Central memory CD4-positive, alpha-beta T cell (primary cell): ENCODE measurements at regions not wholly inside any gene's neighbourhood (a gene's known extent, or its start where the extent isn't known, plus 50 kb on each side); places are given as distances from the start of the nearest gene placed in this dataset.
"Not testable (repeated sequence)": the region's sequence is repeated elsewhere in the genome, so short reads cannot be mapped to it uniquely, and the experiment has no call there.

Source experiments
- DNase-seq: peaks from one replicate; pipeline ENCODE4 v3.0.0; 2022

GRCh38 chr12:124705545-124706138 is 138.2 kb upstream of the NCOR2 start:
- no peak for DNase-seq

DNA sequence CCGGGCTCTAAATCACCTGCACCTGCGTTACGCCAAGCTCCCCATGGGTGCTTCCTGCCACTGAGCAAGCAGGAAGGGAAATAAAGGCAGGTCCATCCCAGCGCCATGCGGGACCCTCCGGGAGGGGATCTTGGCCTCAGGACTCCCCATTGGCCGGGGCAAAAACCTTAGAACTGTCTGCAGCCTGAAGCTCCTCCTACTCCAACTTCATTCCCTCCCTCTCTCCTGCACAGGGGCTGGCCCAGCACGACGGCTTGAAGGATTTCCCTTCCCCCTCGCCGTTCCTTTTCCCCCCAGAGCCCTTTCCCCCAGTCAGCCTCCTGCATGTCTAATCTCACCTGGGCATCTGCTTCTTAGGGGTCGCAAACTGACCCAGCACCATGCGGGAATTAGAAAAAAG is 137.2 kb upstream of the NCOR2 start:
- no peak for DNase-seq

GRCh38 chr12:124703856-124704255 is 136.4 kb upstream of the NCOR2 start:
- no peak for DNase-seq

GRCh38 chr12:124702736-124703135 is 135.3 kb upstream of the NCOR2 start:
- no peak for DNase-seq

DNA sequence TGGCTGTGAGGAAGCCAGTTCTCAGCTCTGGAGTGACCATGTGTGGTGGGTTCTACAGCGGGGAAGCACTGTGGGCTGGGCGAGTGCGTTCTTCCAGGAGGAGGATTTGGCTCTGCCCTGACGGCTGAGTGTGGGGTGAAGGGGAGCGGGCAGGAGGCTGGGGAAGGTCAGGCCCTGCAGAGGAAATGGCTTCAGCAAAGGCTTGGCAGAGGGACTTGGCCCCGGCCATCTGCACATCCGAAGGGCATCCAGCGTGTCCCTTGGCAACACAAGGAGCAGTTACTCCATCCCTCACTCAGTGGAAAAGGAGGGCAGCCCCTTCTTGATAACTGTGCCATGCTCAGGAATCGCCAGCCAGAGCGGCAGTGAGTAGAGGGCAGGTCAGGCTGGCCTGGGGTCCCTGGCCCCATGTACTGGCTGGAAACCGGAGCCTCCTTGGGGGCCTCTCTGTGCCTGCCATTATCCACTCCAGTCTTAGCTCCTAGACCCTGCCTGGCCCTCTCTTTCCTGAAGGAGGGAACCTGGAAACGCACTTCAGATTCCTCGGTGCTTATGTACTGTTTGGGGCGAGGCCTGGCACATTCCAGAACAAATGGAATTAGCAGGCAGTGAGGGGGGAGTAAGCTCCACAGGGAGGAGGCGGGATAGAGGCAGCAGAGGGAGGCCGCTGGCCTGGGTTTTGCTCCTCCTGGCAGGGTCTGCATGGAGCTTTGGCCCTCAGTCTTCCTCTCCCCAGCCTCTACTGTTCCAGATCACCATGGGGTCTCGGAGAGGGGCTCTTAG is 133.6 kb upstream of the NCOR2 start:
- DNase-seq: no peak

- no peak for DNase-seq
Observed at GRCh38 chr12:124699909-124700308, 132.5 kb upstream of the NCOR2 start.

GRCh38 chr12:124698998-124699305 is 131.5 kb upstream of the NCOR2 start:
- no peak for DNase-seq

DNA sequence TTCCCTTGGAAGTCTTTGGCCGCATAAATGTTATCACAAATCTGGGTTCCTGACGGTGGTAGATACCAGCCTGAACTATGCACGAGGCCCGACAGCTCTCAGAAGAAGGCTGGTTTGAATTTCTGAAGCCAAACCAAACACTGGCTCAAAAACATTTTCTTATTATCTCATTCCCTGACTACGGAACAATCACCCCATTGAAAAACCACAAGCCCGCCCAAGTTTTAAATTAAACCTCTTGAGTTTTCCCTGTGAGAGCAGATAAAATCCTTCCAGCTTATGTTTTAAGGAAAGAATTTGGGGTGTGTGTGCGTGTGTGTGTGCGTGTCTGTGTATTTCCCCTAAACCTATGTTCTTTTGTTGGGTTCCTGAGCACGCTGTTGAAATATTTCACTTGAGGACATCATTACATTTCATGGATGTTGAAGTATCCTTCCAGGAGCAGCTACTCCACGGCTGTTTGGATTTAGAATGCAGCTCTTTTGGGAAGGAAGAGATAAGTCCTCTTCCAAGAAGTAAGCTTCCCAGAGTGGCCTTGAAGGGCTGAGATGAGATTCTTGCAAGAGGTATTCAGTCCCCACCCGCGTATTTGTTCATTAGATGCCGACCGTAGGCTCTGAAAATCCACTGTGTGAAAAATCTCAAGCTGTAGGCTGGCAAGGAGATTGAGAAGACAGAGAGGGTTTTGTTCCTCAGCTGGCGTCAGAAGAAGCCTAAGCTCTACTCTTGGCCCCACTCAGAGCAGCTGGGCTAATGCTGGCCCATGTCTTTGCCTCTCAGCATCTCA is 131.0 kb upstream of the NCOR2 start:
- DNase-seq: no peak

DNA sequence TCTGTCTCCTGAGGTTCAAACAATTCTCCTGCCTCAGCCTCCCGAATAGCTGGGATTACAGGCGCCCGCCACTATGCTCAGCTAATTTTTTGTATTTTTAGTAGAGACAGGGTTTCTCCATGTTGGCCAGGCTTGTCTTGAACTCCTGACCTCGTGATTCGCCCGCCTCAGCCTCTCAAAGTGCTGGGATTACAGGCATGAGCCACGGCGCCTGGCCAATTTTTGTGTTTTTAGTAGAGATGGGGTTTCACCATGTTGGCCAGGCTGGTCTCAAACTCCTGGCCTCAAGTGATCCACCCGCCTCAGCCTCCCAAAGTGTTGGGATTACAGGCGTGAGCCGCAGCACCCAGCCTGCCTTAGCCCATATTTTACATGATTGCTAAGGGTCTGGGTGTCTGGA is 130.3 kb upstream of the NCOR2 start:
- not testable (repeated sequence) for DNase-seq

DNA sequence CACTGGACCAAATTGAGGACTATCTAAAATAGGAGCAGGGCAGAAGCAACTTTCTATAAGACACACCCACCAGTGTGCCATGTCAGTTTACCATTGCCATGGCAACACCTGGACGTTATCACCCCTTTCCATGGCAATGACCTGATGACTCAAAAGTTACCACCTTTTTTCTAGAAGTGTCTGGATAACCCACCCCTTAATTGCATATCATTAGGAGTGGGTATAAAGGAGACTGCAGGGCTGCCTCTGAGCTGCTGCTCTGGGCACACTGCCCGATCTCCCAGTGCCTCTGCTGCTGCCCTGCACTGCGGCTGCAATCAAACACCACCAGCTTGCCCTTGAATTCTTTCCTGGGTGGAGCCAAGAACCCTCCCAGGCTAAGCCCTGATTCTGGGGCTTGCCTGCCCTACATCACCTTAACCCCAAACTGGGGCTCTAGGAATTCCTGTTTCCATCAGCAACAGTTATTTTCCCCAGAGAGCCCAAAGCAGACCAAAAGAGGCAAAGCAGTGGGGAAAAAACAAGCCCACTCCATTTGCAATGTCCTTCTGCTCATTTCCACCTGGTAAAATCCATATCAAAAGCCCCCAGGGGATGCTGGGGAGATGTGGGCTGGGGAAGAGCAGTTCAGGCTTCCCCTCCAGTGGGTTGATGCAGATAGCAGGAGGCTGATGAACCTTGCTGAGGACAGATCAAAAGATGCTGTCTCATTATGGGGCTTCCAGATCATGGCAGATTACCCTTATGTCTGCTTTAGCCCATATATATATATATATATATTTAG is 129.5 kb upstream of the NCOR2 start:
- no peak for DNase-seq

- DNase-seq: no peak
Observed at GRCh38 chr12:124695861-124696260, 128.4 kb upstream of the NCOR2 start.

- DNase-seq: no peak
Observed at GRCh38 chr12:124694846-124695497, 127.6 kb upstream of the NCOR2 start.

- no peak for DNase-seq
Observed at GRCh38 chr12:124694250-124694649, 126.8 kb upstream of the NCOR2 start.

- DNase-seq: no peak
Observed at GRCh38 chr12:124693111-124693723, 125.8 kb upstream of the NCOR2 start.

DNA sequence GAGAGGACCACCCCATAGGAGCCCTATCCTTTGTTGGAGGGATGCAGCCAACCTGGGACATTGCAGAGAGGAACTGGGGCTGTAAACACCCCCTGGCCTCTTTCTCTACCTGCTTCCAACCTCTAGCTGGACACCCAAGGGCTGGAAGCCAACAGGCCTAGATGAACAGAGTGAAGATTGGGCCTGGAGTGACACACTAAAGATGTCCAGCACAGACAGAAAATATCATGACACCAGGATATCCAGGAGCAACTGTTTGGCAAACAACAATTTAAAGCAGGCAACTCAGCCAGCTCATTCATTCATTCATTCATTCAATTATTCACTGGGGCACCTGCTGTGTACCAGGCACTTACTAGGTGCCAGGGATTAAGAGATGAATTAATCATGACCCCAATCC is 125.0 kb upstream of the NCOR2 start:
- no peak for DNase-seq

DNA sequence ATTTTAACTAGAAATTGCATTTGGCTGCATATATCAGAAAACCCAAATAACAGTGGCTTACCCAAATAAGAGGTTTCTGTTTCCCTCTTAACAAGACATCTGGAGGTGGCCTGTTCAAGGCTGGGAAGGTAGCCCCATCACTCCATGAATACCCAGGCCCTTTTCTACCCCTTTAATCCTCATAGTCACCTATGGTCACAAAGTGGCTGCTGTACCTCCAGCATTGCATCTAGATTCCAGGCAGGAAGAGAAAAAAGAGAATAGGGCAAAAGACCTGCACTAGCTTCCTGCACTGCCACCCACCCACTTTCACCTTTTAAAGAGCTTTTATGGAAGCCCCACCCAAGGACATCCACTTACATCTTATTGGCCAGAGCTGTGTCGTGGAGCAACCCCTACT is 124.0 kb upstream of the NCOR2 start:
- no peak for DNase-seq

DNA sequence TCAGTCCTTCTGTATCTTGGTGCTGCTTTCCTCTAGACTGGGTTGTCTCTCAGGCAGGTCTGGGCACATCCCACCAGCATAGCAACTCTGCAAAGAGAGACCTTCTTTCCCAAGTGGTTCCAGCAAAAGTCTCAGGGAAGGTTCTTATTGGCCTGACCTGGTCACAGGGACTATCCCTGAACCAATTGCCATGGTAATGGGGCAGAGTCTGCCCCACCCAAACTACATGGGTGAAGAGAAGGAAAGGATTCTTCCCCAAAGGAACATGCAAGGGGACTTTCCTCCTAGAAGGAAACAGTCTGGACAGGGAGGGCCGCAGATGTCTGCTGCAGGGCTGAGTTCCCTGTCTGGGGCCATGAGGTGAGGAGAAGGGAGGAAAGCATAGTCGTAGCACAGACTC is 122.2 kb upstream of the NCOR2 start:
- no peak for DNase-seq

GRCh38 chr12:124688356-124688992 is 121.1 kb upstream of the NCOR2 start:
- DNase-seq: no peak

DNA sequence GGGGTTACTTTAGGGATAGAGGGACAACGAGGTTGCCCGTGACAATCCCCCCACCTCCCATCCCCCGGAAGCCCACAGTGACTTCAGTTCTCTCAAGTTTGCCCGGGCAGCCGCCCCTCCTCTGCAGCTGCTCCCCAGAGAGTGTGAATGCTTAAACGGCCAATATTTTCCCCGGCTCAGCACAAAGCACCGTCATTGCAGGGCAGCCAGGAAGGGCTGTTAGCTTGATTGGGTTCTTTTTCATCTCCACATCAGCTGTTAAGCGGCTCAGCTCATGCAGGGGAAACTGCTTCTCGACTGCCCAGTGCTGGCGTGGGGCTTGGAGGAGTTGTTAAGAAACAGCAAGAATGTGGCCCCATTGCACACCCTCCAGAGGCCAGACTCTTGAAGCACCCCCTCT is 120.5 kb upstream of the NCOR2 start:
- DNase-seq: no peak

DNA sequence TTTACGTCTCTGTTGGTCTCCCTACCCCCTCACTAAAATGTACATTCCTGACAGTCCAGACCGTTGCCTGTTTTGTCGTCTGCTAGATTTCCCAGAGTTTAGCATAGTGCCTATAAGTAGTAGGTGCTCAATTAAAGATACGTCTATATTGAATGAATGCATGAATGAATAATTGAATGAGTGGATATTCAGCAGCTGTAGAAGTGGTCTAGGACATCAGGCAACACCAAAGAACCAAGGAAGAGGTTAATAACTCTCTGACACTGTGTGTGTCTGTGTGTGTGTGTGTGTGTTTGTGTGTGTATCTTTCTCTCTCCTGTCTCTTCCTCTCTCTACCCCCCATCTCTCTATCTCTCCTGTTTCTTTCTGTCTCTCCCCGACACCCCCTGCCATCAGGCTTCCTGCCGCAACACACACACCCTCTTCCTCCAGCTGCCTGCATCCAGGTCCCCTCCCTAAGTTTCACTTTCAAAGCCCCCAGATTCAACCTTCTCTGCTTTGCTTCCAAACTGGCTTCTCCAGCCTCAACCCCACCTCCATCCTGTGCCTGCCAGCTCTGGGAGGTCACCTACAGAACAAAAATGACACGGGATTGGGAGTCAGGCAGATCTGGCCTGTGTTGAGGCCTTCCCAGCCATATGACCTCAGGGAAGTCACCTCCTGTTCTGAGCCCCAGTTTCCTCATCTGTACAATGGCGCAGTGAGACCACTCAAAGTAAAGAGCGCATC is 119.9 kb upstream of the NCOR2 start:
- DNase-seq: no peak
